ENCODE measurements at regions not wholly inside any gene's neighbourhood (a gene's known extent, or its start where the extent isn't known, plus 50 kb on each side); places are given as distances from the start of the nearest gene placed in this dataset.

DNA sequence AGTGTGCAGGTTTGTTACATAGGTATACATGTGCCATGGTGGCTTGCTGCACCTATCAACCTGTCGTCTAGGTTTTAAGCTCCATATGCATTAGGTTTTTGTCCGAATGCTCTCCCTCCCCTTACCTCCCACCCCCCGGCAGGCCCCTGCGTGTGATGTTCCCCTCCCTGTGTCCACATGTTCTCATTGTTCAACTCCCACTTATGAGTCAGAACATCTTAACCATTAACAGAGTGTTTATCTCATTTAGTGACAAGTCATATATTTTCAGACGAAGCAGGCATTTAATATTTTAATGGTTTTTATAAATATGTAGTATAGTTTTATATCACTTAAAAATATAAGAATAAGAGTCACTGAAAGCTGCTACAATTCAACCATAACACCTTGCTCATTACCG is 780.5 kb upstream of the ARGLU1 start:
- no peak for TF ChIP-seq EP300 (IDR thresholded peaks at IDR 0.05)
- TF ChIP-seq, protein P1, sequence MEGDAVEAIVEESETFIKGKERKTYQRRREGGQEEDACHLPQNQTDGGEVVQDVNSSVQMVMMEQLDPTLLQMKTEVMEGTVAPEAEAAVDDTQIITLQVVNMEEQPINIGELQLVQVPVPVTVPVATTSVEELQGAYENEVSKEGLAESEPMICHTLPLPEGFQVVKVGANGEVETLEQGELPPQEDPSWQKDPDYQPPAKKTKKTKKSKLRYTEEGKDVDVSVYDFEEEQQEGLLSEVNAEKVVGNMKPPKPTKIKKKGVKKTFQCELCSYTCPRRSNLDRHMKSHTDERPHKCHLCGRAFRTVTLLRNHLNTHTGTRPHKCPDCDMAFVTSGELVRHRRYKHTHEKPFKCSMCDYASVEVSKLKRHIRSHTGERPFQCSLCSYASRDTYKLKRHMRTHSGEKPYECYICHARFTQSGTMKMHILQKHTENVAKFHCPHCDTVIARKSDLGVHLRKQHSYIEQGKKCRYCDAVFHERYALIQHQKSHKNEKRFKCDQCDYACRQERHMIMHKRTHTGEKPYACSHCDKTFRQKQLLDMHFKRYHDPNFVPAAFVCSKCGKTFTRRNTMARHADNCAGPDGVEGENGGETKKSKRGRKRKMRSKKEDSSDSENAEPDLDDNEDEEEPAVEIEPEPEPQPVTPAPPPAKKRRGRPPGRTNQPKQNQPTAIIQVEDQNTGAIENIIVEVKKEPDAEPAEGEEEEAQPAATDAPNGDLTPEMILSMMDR (IDR thresholded peaks at IDR 0.05) = no peak
